ENCODE measurements at regions not wholly inside any gene's neighbourhood (a gene's known extent, or its start where the extent isn't known, plus 50 kb on each side); places are given as distances from the start of the nearest gene placed in this dataset.

DNA sequence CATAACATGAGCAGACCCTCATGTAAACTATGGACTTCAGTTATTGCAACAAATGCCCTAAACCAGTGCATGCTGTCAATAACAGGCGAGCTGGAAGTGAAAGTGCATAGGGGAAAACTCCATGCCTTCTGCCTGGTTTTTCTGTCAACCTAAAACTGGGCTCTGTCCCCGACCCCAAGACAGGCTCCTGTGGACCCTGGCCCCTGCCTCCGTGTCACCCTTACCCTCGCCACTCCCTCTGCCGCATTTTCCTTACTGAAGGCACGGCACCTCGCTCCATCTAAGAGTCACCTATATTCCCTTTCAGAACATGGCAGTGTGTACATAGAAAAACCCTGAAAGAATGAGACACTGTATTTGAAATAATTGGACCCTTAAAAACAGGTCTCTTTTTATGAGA is 151.3 kb downstream of the SHANK2 start:
- DNase-seq (ENCODE audit: low spot score): no peak
- Mint-ChIP-seq H3K4me1 (no peaks in the 10 kb centered on the region), H3K4me3 (no peak overlapping the region), H3K36me3 (no peaks in the 10 kb centered on the region), H3K27ac (no peak overlapping the region), H3K27me3 (ENCODE audit: insufficient read depth, low read depth) (peaks cover 6% of the 10 kb centered on the region), H3K9me3 (peaks cover 2% of the 10 kb centered on the region)
- H3K9ac ChIP-seq: no peak overlapping the region
- no peaks in the 10 kb centered on the region for H3K9me3 ChIP-seq (ENCODE audit: low read depth)
- H3K4me1 ChIP-seq: peaks cover 6% of the 10 kb centered on the region
- H3K4me2 ChIP-seq: no peak overlapping the region
- no peak overlapping the region for H2AFZ ChIP-seq (replicated peaks)
- H3K79me2 ChIP-seq (ENCODE audit: low read depth): no peaks in the 10 kb centered on the region
- H3K27ac ChIP-seq: no peak overlapping the region
- H4K20me1 ChIP-seq (ENCODE audit: low read depth): no peaks in the 10 kb centered on the region
- TF ChIP-seq EZH2phosphoT487 (IDR thresholded peaks at IDR 0.05) (no peak), EZH2 (IDR thresholded peaks at IDR 0.05) (no peak)
- TF ChIP-seq, protein P1, sequence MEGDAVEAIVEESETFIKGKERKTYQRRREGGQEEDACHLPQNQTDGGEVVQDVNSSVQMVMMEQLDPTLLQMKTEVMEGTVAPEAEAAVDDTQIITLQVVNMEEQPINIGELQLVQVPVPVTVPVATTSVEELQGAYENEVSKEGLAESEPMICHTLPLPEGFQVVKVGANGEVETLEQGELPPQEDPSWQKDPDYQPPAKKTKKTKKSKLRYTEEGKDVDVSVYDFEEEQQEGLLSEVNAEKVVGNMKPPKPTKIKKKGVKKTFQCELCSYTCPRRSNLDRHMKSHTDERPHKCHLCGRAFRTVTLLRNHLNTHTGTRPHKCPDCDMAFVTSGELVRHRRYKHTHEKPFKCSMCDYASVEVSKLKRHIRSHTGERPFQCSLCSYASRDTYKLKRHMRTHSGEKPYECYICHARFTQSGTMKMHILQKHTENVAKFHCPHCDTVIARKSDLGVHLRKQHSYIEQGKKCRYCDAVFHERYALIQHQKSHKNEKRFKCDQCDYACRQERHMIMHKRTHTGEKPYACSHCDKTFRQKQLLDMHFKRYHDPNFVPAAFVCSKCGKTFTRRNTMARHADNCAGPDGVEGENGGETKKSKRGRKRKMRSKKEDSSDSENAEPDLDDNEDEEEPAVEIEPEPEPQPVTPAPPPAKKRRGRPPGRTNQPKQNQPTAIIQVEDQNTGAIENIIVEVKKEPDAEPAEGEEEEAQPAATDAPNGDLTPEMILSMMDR (IDR thresholded peaks at IDR 0.05): no peak
- no peak overlapping the region for H3K4me3 ChIP-seq
- no peaks in the 10 kb centered on the region for H3F3A ChIP-seq (ENCODE audit: low read depth)
- H3K27me3 ChIP-seq: no peaks in the 10 kb centered on the region
- no peaks in the 10 kb centered on the region for H3K36me3 ChIP-seq

DNA sequence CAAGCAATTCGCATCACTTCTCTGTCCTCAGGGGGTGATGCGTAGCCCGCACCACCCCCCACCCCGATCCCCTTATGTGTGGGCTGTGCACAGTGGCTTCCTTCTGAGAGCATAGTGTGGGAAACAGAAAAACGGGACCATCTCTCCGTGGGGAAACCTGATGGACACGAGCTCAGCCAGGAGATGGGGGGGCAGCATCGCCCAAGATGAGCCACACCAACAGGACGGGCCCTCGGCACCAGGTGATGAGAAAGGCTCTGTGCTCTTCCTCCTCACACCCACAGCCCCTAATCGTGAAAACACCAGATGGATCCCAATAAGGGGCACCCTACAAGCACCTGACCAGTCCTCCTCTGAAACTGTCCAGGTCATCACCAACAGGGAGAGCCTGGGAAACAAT is 153.6 kb downstream of the SHANK2 start:
- H3K9me3 ChIP-seq (ENCODE audit: low read depth): no peaks in the 10 kb centered on the region
- H3K4me1 ChIP-seq: peaks cover 6% of the 10 kb centered on the region
- no peak overlapping the region for H3K4me3 ChIP-seq
- Mint-ChIP-seq H3K4me3 (no peak overlapping the region), H3K4me1 (no peaks in the 10 kb centered on the region), H3K36me3 (no peaks in the 10 kb centered on the region), H3K27ac (no peak overlapping the region), H3K27me3 (ENCODE audit: insufficient read depth, low read depth) (peaks cover 3% of the 10 kb centered on the region), H3K9me3 (peaks cover 2% of the 10 kb centered on the region)
- H3F3A ChIP-seq (ENCODE audit: low read depth): no peaks in the 10 kb centered on the region
- no peaks in the 10 kb centered on the region for H3K79me2 ChIP-seq (ENCODE audit: low read depth)
- H3K36me3 ChIP-seq: no peaks in the 10 kb centered on the region
- H3K27me3 ChIP-seq: no peaks in the 10 kb centered on the region
- H3K27ac ChIP-seq: no peak overlapping the region
- no peaks in the 10 kb centered on the region for H4K20me1 ChIP-seq (ENCODE audit: low read depth)
- no peak overlapping the region for H3K4me2 ChIP-seq
- H3K9ac ChIP-seq: no peak overlapping the region
- H2AFZ ChIP-seq (replicated peaks): no peak overlapping the region
- DNase-seq (ENCODE audit: low spot score): no peak
- TF ChIP-seq, protein P1 (IDR thresholded peaks at IDR 0.05): no peak
- no peak for TF ChIP-seq EZH2phosphoT487 (IDR thresholded peaks at IDR 0.05)
- no peak for TF ChIP-seq EZH2 (IDR thresholded peaks at IDR 0.05)

DNA sequence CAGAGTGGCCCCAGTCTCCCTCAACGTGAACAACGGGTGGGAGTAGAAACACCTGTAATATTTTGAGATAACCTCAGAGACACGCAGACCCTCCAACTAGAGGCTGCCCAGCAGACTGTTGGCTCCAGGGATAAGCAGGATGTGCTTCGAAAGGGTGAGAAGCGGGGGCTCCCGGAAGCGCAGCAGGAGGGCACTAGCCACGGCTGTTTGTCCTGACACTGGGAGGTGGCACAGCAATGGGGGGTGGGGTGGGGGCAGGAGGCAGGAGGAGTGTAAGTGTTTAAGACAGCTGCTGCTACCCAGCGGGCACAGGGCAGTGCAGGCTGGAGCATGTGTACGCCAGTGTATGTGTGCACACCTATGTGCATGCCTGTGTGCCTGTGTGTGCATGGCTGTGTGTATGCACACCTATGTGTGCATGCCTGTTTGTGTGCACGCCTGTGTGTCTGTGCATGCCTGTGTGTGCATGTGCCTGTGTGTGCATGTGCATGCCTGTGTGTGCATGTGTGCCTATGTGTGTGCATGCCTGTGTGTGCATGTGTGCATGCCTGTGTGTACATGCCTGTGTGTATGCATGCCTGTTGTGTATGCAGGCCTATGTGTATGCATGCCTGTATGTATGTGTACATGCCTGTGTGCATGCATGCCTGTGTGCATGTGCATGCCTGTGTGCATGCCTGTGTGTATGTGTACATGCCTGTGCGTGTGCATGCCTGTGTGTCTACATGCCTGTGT is 154.7 kb downstream of the SHANK2 start:
- H3K9me3 Mint-ChIP-seq: peaks cover 2% of the 10 kb centered on the region
- no peaks in the 10 kb centered on the region for H3K4me1 Mint-ChIP-seq
- DNase-seq (ENCODE audit: low spot score): no peak
- TF ChIP-seq, protein P1 (IDR thresholded peaks at IDR 0.05): no peak
- TF ChIP-seq EZH2phosphoT487 (IDR thresholded peaks at IDR 0.05) (no peak), EZH2 (IDR thresholded peaks at IDR 0.05) (no peak)
- Histone ChIP-seq H3K9ac (no peak overlapping the region), H3K27ac (no peak overlapping the region), H4K20me1 (ENCODE audit: low read depth) (no peaks in the 10 kb centered on the region), H3F3A (ENCODE audit: low read depth) (no peaks in the 10 kb centered on the region), H3K36me3 (no peaks in the 10 kb centered on the region), H3K27me3 (no peaks in the 10 kb centered on the region), H3K79me2 (ENCODE audit: low read depth) (no peaks in the 10 kb centered on the region), H3K9me3 (ENCODE audit: low read depth) (no peaks in the 10 kb centered on the region), H3K4me1 (peaks cover 5% of the 10 kb centered on the region), H3K4me3 (no peak overlapping the region), H2AFZ (replicated peaks) (no peak overlapping the region), H3K4me2 (no peak overlapping the region)
- no peaks in the 10 kb centered on the region for H3K36me3 Mint-ChIP-seq
- H3K27me3 Mint-ChIP-seq (ENCODE audit: insufficient read depth, low read depth): peaks cover 3% of the 10 kb centered on the region
- H3K4me3 Mint-ChIP-seq: no peak overlapping the region
- no peak overlapping the region for H3K27ac Mint-ChIP-seq
